SK-N-SH treated with all-trans-retinoic acid at 6 μM for 48 hours (cell line): ENCODE measurements at regions not wholly inside any gene's neighbourhood (a gene's known extent, or its start where the extent isn't known, plus 50 kb on each side); places are given as distances from the start of the nearest gene placed in this dataset.

Experiments used
- ATAC-seq: fragments of 200-7000 bp; cut with Tn5 transposase; 3 replicates; pipeline ENCODE4 v1.9.1; 2020; ENCODE audit warnings: mild to moderate bottlenecking, moderate library complexity
- ARNTL ChIP-seq: fragments of 450-650 bp; formaldehyde crosslinking; IDR thresholded peaks from 2 replicates; pipeline ENCODE4 v1.5.0; 2020; ENCODE audit warnings: low read depth, mild to moderate bottlenecking, moderate library complexity, borderline replicate concordance
- BACH2 ChIP-seq: fragments of 250-450 bp; sonication (Bioruptor Pico); IDR thresholded peaks from 2 replicates; pipeline ENCODE4 v1.9.0; 2021; ENCODE audit warnings: mild to moderate bottlenecking, borderline replicate concordance
- CSDC2 ChIP-seq: fragments of 250-450 bp; sonication (Bioruptor Pico); IDR thresholded peaks from 2 replicates; pipeline ENCODE4 v1.5.0; 2020; ENCODE audit warnings: mild to moderate bottlenecking, moderate library complexity
- ESRRG ChIP-seq: fragments of 250-450 bp; sonication (Bioruptor Pico); IDR thresholded peaks from 2 replicates; pipeline ENCODE4 v1.6.1; 2021; ENCODE audit warnings: mild to moderate bottlenecking
- GLIS3 ChIP-seq: fragments of 250-450 bp; sonication (Bioruptor Pico); IDR thresholded peaks from 2 replicates; pipeline ENCODE4 v1.5.0; 2020; ENCODE audit warnings: mild to moderate bottlenecking, moderate library complexity
- ISL1 ChIP-seq: fragments of 250-450 bp; sonication (Bioruptor Pico); IDR thresholded peaks from 2 replicates; pipeline ENCODE4 v2.1.2; 2022; ENCODE audit warnings: mild to moderate bottlenecking, moderate library complexity
- OSR1 ChIP-seq: fragments of 250-450 bp; sonication (Bioruptor Pico); IDR thresholded peaks from 2 replicates; pipeline ENCODE4 v1.8.0; 2022; ENCODE audit warnings: moderate library complexity, mild to moderate bottlenecking, inconsistent platforms
- PPARA ChIP-seq: fragments of 250-450 bp; sonication (Bioruptor Pico); IDR thresholded peaks from 2 replicates; pipeline ENCODE4 v1.5.0; 2020; ENCODE audit warnings: mild to moderate bottlenecking, borderline replicate concordance
- RARB ChIP-seq: fragments of 250-450 bp; sonication (Bioruptor Pico); IDR thresholded peaks from 2 replicates; pipeline ENCODE4 v1.8.0; 2021; ENCODE audit warnings: mild to moderate bottlenecking, moderate library complexity
- SNAI2 ChIP-seq: fragments of 250-450 bp; sonication (Bioruptor Pico); IDR thresholded peaks from 2 replicates; pipeline ENCODE4 v1.5.0; 2020; ENCODE audit warnings: mild to moderate bottlenecking, moderate library complexity
- TCF4 ChIP-seq: fragments of 250-450 bp; sonication (Bioruptor Pico); IDR thresholded peaks from 2 replicates; pipeline ENCODE4 v1.8.0; 2021; ENCODE audit warnings: mild to moderate bottlenecking, moderate library complexity, borderline replicate concordance
- TOX ChIP-seq: fragments of 250-450 bp; sonication (Bioruptor Pico); IDR thresholded peaks from 2 replicates; pipeline ENCODE4 v1.8.0; 2021; ENCODE audit warnings: mild to moderate bottlenecking, moderate library complexity, borderline replicate concordance
- ZFP3 ChIP-seq: fragments of 250-450 bp; sonication (Bioruptor Pico); IDR thresholded peaks from 2 replicates; pipeline ENCODE4 v1.5.0; 2020; ENCODE audit warnings: mild to moderate bottlenecking, moderate library complexity
- ZFP30 ChIP-seq: fragments of 450-650 bp; formaldehyde crosslinking; IDR thresholded peaks from 2 replicates; pipeline ENCODE4 v1.5.0; 2022; ENCODE audit warnings: mild to moderate bottlenecking, moderate library complexity
- ZNF565 ChIP-seq: fragments of 450-650 bp; formaldehyde crosslinking; conservative IDR thresholded peaks from 2 replicates; pipeline ENCODE4 v1.5.0; 2020; ENCODE audit warnings: low read depth, mild to moderate bottlenecking, moderate library complexity
- ZNF70 ChIP-seq: fragments of 450-650 bp; formaldehyde crosslinking; IDR thresholded peaks from 2 replicates; pipeline ENCODE4 v1.5.0; 2020; ENCODE audit warnings: mild to moderate bottlenecking, moderate library complexity
- TF ChIP-seq, protein P1 (sequence below): fragments of 250-450 bp; sonication (Bioruptor Pico); IDR thresholded peaks from 2 replicates; pipeline ENCODE4 v1.5.1; 2021; ENCODE audit warnings: mild to moderate bottlenecking, moderate library complexity
- TF ChIP-seq, protein P2 (sequence below): fragments of 250-450 bp; sonication (Bioruptor Pico); IDR thresholded peaks from 2 replicates; pipeline ENCODE4 v1.8.0; 2020; ENCODE audit warnings: mild to moderate bottlenecking, moderate library complexity, borderline replicate concordance
- TF ChIP-seq, protein P3 (sequence below): fragments of 250-450 bp; sonication (Bioruptor Pico); IDR thresholded peaks from 2 replicates; pipeline ENCODE4 v1.5.1; 2020; ENCODE audit warnings: low read depth, mild to moderate bottlenecking, moderate library complexity
- TF ChIP-seq, protein P4 (sequence below): fragments of 250-450 bp; sonication (Bioruptor Pico); IDR thresholded peaks from 2 replicates; pipeline ENCODE4 v1.5.0; 2020; ENCODE audit warnings: mild to moderate bottlenecking, moderate library complexity
- TF ChIP-seq, protein P5 (sequence below): fragments of 250-450 bp; sonication (Bioruptor Pico); IDR thresholded peaks from 2 replicates; pipeline ENCODE4 v1.8.0; 2021; ENCODE audit warnings: low read depth, mild to moderate bottlenecking, moderate library complexity, borderline replicate concordance

DNA sequence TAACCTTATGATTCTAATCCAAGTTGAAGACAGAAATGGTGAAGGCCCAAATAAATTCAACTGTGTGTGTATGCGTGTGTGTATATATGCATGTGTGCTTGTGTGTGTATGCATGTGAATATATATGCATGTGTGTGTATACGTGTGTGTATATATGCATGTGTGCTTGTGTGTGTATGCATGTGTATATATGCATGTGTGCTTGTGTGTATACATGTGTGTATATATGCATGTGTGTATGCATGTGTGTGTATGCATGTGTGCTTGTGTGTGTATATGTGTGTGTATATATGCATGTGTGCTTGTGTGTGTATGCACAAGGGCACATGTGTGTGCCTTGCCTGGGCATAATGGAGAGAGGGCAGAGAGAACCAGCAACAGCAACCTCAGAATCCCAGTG, 184.7 kb upstream of the PLPP4 start (continued):
- TF ChIP-seq, protein P1, sequence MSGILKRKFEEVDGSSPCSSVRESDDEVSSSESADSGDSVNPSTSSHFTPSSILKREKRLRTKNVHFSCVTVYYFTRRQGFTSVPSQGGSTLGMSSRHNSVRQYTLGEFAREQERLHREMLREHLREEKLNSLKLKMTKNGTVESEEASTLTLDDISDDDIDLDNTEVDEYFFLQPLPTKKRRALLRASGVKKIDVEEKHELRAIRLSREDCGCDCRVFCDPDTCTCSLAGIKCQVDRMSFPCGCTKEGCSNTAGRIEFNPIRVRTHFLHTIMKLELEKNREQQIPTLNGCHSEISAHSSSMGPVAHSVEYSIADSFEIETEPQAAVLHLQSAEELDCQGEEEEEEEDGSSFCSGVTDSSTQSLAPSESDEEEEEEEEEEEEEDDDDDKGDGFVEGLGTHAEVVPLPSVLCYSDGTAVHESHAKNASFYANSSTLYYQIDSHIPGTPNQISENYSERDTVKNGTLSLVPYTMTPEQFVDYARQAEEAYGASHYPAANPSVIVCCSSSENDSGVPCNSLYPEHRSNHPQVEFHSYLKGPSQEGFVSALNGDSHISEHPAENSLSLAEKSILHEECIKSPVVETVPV (CRISPR knock-in tag): no peak

DNA sequence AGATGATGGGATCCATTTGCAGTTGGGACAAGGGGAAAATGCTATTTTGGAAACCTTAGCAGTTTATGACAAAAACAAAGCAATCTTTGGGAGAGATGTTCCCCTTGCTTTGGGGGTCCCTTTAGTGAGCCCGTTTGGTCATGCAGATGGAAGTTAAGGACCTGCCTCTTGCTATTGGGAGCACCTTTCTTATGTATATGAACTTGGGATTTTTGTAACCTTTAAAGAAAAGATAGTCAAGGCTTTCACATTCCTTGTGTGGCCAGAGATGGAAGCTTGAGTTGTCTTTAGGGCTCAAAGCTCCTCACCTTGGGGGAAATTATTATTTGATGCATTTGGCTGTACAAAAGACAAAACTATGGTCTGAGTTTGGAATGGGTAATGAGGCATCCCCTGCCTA, 179.0 kb upstream of the PLPP4 start:
- TF ChIP-seq GLIS3 (no peak), ESRRG (CRISPR knock-in tag) (no peak), CSDC2 (CRISPR knock-in tag) (no peak), RARB (no peak)
- TF ChIP-seq, protein P2, sequence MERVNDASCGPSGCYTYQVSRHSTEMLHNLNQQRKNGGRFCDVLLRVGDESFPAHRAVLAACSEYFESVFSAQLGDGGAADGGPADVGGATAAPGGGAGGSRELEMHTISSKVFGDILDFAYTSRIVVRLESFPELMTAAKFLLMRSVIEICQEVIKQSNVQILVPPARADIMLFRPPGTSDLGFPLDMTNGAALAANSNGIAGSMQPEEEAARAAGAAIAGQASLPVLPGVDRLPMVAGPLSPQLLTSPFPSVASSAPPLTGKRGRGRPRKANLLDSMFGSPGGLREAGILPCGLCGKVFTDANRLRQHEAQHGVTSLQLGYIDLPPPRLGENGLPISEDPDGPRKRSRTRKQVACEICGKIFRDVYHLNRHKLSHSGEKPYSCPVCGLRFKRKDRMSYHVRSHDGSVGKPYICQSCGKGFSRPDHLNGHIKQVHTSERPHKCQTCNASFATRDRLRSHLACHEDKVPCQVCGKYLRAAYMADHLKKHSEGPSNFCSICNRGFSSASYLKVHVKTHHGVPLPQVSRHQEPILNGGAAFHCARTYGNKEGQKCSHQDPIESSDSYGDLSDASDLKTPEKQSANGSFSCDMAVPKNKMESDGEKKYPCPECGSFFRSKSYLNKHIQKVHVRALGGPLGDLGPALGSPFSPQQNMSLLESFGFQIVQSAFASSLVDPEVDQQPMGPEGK (CRISPR knock-in tag): no peak
- ATAC-seq: no peak

DNA sequence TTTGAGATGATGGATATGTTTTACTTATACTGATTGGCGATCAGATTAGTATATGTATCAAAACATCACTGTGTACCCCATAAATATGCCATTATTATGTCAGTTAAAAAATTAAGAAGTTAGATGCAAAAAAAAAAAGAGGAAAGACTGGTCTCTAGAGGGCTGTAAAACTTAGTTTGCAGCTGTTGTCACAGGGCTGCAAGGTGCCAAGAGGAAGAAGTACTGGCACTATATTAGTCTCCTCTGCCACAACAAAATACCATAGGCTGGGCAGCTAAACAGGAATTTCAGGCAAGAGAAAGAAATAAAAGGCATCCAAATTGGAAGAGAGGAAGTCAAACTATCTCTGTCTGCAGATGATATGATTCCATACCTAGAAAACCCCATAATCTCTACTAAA, 177.8 kb upstream of the PLPP4 start:
- ATAC-seq: no peak
- TF ChIP-seq ISL1 (CRISPR knock-in tag) (no peak), PPARA (CRISPR knock-in tag) (no peak), ZNF565 (CRISPR knock-in tag) (no peak), CSDC2 (CRISPR knock-in tag) (no peak)
- TF ChIP-seq, protein P3, sequence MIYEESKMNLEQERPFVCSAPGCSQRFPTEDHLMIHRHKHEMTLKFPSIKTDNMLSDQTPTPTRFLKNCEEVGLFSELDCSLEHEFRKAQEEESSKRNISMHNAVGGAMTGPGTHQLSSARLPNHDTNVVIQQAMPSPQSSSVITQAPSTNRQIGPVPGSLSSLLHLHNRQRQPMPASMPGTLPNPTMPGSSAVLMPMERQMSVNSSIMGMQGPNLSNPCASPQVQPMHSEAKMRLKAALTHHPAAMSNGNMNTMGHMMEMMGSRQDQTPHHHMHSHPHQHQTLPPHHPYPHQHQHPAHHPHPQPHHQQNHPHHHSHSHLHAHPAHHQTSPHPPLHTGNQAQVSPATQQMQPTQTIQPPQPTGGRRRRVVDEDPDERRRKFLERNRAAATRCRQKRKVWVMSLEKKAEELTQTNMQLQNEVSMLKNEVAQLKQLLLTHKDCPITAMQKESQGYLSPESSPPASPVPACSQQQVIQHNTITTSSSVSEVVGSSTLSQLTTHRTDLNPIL: no peak
- TF ChIP-seq, protein P4, sequence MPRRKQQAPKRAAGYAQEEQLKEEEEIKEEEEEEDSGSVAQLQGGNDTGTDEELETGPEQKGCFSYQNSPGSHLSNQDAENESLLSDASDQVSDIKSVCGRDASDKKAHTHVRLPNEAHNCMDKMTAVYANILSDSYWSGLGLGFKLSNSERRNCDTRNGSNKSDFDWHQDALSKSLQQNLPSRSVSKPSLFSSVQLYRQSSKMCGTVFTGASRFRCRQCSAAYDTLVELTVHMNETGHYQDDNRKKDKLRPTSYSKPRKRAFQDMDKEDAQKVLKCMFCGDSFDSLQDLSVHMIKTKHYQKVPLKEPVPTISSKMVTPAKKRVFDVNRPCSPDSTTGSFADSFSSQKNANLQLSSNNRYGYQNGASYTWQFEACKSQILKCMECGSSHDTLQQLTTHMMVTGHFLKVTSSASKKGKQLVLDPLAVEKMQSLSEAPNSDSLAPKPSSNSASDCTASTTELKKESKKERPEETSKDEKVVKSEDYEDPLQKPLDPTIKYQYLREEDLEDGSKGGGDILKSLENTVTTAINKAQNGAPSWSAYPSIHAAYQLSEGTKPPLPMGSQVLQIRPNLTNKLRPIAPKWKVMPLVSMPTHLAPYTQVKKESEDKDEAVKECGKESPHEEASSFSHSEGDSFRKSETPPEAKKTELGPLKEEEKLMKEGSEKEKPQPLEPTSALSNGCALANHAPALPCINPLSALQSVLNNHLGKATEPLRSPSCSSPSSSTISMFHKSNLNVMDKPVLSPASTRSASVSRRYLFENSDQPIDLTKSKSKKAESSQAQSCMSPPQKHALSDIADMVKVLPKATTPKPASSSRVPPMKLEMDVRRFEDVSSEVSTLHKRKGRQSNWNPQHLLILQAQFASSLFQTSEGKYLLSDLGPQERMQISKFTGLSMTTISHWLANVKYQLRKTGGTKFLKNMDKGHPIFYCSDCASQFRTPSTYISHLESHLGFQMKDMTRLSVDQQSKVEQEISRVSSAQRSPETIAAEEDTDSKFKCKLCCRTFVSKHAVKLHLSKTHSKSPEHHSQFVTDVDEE (CRISPR knock-in tag): no peak

DNA sequence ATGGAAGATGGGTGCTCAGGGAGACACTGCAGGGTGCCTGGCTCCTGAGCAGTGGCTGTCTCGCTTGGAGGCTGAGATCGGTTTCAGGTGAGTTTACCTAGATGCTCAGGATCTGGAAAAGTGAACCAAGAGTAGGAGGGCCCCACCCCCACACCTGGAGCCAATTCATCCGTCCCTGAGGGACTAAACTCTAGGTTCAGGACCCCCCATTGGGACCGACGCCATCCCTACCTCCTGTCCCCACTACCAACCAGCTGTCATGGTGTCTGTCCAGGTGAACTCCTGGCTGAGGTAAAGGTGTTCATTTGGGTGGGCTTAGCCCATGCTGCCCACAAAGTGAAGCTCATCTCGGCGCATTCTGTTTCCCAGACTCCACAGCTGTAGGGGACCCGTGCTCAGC, 174.6 kb upstream of the PLPP4 start:
- no peak for ATAC-seq
- TF ChIP-seq, protein P2 (CRISPR knock-in tag): no peak
- no peak for TF ChIP-seq OSR1 (CRISPR knock-in tag)
- no peak for TF ChIP-seq ARNTL (CRISPR knock-in tag)

DNA sequence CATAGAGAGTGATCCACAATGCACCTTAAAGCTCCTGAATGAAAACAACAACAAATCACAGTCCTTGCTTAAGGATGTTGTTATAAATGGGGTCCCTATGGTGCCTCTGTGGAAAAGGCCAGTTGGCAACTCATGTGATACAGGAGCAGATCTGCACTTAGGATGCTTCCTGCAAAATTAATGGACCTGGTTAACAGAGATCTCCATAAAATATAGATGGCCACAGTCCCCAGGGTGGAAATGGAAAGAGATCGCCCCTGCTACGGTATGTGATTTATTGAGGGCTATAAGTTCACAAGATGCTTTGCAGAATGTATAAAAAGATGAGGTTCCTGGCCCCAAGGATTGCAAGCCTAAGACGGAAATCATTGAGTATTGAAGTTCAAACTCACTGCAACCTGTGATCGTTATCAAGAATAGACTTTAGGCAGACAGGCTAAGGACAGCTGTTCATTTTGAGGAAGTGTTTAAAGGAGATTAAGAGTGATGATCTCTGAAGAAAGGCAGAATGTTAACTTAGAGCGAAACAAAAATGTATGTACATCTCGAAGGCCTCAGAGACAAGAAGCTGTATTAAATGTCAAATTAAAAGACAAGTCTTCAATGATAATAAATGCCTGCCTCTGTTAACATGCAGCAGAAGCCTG, 174.1 kb upstream of the PLPP4 start:
- no peak for TF ChIP-seq RARB
- TF ChIP-seq ISL1 (CRISPR knock-in tag): 0 out of 2 replicates have a peak, but pooled peaks have one; percentile 11
- no peak; the same call in 2 of the 3 replicates for ATAC-seq

DNA sequence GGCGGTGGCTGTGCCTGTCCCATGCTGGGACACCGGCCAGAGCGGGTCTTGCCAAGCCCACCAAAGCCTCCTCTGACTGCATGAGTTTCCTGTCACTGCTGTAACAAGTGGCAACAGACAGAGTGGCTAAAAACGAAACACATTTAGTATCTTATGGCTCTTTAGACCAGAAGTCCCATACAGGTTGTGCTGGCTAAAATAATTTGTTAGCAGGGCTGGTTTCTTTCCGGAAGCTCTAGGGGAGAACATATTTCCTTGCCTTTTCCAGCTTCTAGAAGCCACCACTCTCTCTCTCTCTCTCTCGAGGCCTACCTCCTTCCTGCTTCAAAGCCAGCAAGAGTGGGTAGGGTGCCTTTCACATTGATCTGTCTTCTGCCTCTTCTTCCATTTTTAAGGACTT, 171.6 kb upstream of the PLPP4 start:
- no peak for ATAC-seq
- TF ChIP-seq ARNTL (CRISPR knock-in tag) (no peak), TOX (CRISPR knock-in tag) (no peak), TCF4 (CRISPR knock-in tag) (no peak), ZNF70 (CRISPR knock-in tag) (no peak), ZFP30 (no peak), OSR1 (CRISPR knock-in tag) (no peak), PPARA (CRISPR knock-in tag) (no peak), ISL1 (CRISPR knock-in tag) (no peak), ZFP3 (CRISPR knock-in tag) (no peak), RARB (no peak), GLIS3 (no peak), ZNF565 (CRISPR knock-in tag) (no peak), BACH2 (CRISPR knock-in tag) (no peak), SNAI2 (no peak)
- TF ChIP-seq, protein P5, sequence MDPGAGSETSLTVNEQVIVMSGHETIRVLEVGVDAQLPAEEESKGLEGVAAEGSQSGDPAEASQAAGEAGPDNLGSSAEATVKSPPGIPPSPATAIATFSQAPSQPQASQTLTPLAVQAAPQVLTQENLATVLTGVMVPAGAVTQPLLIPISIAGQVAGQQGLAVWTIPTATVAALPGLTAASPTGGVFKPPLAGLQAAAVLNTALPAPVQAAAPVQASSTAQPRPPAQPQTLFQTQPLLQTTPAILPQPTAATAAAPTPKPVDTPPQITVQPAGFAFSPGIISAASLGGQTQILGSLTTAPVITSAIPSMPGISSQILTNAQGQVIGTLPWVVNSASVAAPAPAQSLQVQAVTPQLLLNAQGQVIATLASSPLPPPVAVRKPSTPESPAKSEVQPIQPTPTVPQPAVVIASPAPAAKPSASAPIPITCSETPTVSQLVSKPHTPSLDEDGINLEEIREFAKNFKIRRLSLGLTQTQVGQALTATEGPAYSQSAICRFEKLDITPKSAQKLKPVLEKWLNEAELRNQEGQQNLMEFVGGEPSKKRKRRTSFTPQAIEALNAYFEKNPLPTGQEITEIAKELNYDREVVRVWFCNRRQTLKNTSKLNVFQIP: no peak
